ENCODE measurements at regions not wholly inside any gene's neighbourhood (a gene's known extent, or its start where the extent isn't known, plus 50 kb on each side); places are given as distances from the start of the nearest gene placed in this dataset.
A peak's percentile ranks its signal among the peaks of the same experiment; 100 is the strongest.

GRCh38 chr2:12949406-12949805, 232.7 kb downstream of the TRIB2 start:
- TF ChIP-seq, protein P1, sequence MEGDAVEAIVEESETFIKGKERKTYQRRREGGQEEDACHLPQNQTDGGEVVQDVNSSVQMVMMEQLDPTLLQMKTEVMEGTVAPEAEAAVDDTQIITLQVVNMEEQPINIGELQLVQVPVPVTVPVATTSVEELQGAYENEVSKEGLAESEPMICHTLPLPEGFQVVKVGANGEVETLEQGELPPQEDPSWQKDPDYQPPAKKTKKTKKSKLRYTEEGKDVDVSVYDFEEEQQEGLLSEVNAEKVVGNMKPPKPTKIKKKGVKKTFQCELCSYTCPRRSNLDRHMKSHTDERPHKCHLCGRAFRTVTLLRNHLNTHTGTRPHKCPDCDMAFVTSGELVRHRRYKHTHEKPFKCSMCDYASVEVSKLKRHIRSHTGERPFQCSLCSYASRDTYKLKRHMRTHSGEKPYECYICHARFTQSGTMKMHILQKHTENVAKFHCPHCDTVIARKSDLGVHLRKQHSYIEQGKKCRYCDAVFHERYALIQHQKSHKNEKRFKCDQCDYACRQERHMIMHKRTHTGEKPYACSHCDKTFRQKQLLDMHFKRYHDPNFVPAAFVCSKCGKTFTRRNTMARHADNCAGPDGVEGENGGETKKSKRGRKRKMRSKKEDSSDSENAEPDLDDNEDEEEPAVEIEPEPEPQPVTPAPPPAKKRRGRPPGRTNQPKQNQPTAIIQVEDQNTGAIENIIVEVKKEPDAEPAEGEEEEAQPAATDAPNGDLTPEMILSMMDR (IDR thresholded peaks at IDR 0.05; ENCODE audit: low read length, missing control alignments): no peak
- no peak for DNase-seq (ENCODE audit: low read depth)
- no peak overlapping the region for H3K4me3 ChIP-seq (replicated peaks; ENCODE audit: low read depth, low read length)

DNA sequence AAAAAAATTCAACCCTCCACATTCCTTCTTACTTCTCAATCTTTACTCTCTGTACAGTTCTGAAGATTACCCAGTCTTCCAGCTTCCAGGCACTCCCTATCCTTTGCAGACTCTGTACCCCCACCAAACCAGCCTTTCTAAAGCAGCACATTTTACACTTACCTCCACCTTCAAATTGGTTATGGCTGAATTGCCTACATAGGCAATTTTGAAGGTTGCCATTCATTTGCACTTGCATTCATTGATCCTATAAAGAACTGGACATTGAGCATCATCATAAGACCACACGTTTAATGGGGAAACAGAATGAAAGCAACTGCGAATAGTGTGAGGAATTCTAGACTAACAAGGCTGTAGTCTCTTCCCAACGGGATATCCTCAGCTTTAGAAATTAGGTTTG, 233.4 kb downstream of the TRIB2 start:
- DNase-seq (ENCODE audit: low read depth): no peak
- H3K4me3 ChIP-seq (replicated peaks; ENCODE audit: low read depth, low read length): no peak overlapping the region
- TF ChIP-seq, protein P1 (IDR thresholded peaks at IDR 0.05; ENCODE audit: low read length, missing control alignments): no peak

DNA sequence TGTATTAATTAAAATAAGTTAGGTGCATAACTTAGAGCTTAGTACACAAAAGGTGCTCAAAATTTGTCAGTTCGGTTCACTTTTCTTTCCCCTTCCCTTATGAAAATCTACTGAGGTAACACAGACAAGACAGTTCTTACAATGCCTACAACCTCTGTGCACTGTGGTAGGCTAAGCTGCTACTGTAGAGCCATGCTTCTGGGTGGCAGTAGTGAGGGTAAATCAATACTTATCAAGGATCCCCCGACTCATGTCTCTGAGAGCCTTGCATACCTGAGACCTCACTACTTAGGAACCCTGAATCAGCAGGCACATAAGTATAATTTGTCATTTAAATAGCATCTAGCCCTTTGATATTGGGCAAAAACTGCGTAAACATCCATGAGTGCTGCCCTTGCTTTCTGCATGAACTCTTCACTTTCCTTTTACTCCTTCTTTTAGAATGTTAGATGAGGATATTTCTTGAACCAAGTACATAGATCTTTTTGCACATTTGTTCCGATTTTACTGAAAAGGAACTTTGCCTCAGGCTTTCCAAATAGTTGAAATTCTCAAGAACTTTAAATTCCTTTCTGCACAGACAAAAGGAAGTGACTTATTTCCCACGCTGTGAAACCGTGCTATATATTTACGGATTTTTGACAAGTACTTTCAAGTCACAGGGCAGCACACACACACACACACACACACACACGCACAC, 234.4 kb downstream of the TRIB2 start:
- DNase-seq (ENCODE audit: low read depth): peak; percentile 80
- TF ChIP-seq, protein P1 (IDR thresholded peaks at IDR 0.05; ENCODE audit: low read length, missing control alignments): no peak
- no peak overlapping the region for H3K4me3 ChIP-seq (replicated peaks; ENCODE audit: low read depth, low read length)

- TF ChIP-seq, protein P1 (IDR thresholded peaks at IDR 0.05; ENCODE audit: low read length, missing control alignments): no peak
These were observed 234.9 kb downstream of the TRIB2 start for GRCh38 chr2:12951657-12951973.

GRCh38 chr2:12953596-12953995, 236.9 kb downstream of the TRIB2 start:
- TF ChIP-seq, protein P1 (IDR thresholded peaks at IDR 0.05; ENCODE audit: low read length, missing control alignments): no peak
- H3K4me3 ChIP-seq (replicated peaks; ENCODE audit: low read depth, low read length): no peak overlapping the region
- DNase-seq (ENCODE audit: low read depth): no peak

More at GRCh38 chr2:12951657-12951973, 234.9 kb downstream of the TRIB2 start:
- DNase-seq (ENCODE audit: low read depth): no peak
- no peak overlapping the region for H3K4me3 ChIP-seq (replicated peaks; ENCODE audit: low read depth, low read length)

DNA sequence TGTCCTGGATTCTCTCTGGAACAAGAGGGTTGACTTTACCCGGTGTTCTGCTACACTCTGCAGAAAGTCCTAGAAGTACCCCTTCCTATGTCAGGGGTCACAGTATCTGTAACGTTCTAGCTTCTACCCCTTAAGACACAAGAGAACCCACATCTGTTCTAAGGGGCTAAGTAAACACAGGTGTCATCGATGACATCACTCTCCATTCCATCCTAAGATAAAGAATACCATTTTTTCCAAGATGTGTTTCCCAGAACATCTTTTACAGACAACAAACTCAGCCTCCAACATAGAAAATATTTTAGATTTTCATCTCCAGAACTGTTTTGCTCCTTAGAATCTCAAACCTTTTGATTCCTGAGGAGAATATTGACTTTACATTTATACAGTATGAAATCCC, 239.1 kb downstream of the TRIB2 start:
- H3K4me3 ChIP-seq (replicated peaks; ENCODE audit: low read depth, low read length): no peak overlapping the region
- TF ChIP-seq, protein P1 (IDR thresholded peaks at IDR 0.05; ENCODE audit: low read length, missing control alignments): no peak
- DNase-seq (ENCODE audit: low read depth): no peak

DNA sequence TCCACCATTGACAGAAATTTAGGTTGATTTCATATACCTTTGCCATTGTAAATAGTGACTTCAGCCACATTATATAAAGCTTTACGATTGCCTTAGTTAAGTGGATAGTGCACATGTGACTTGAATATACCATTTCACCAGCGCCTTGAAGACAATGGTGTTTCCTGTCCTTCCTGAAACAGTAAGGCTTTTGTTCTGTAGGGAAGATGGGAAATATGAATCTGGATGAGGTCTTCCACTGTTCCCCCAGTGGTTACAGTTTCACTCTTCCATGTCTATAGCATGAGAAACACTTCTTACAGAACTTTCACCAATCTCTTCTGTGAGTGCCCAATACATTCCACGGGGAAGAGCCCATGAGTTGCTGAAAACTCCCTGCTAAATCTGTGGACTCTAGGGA, 240.5 kb downstream of the TRIB2 start:
- no peak for DNase-seq (ENCODE audit: low read depth)
- no peak overlapping the region for H3K4me3 ChIP-seq (replicated peaks; ENCODE audit: low read depth, low read length)
- TF ChIP-seq, protein P1 (IDR thresholded peaks at IDR 0.05; ENCODE audit: low read length, missing control alignments): no peak
